ENCODE measurements at regions not wholly inside any gene's neighbourhood (a gene's known extent, or its start where the extent isn't known, plus 50 kb on each side); places are given as distances from the start of the nearest gene placed in this dataset.

DNA sequence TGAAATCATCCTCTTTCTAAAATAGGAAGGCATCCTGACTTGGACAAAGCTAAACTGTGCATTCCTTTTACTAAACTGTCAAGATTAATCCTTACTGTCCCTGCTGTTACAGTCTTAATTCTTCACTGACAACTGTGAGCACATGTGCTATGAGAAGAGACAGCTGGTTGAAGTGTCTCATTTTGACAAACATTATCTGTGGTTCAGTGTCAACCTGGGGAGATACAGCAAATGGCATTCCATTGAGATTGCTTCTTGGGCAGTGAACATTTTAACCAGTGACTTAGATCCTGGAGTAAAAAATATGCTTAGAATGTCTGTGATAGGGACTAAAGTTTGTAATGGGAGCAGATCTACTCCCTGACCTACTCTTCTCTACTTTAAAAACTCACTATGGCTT lies 552.6 kb upstream of the ATP2B1 start:
- TF ChIP-seq POLR2AphosphoS5 (IDR thresholded peaks at IDR 0.05; ENCODE audit: low read depth, low read length): no peak
- no peak for TF ChIP-seq TAF1 (IDR thresholded peaks at IDR 0.05; ENCODE audit: borderline replicate concordance, low read depth, low read length)
- no peak for TF ChIP-seq POLR2A (IDR thresholded peaks at IDR 0.05; ENCODE audit: low read depth, low read length)
